ENCODE measurements at regions not wholly inside any gene's neighbourhood (a gene's known extent, or its start where the extent isn't known, plus 50 kb on each side); places are given as distances from the start of the nearest gene placed in this dataset.

DNA sequence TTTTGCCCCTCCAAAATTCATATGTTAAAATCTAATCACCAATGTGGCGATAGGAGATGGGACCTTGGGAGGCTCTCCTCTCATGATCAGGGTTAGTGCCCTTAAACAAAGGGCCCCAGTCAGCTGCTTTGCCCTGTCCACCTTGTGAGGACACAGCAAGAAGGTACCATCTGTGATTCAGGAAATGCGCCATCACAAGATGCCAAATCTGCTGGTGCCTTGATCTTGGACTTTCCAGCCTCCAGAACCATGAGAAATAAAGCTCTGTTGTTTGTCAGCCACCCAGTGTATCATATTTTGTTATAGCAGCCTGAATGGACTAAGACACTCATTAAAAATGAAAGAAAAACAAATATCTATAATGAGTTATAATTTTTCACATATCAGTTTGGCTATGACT is 63.0 kb upstream of the NKD1 start:
- Histone ChIP-seq H3K9me3 (ENCODE audit: control insufficient read depth in 4 of 4, low read length in 3 of 4) (peaks cover 0 to 4% (median 1%) of the 10 kb centered on the region in 4 donors), H3K9ac (ENCODE audit: low read depth in 1 of 2, low read length in 2 of 2) (no peak overlapping the region), H3K4me1 (ENCODE audit: control insufficient read depth in 4 of 4, insufficient read depth in 4 of 4, low read length in 3 of 4) (no peaks in the 10 kb centered on the region), H3K4me3 (ENCODE audit: low read depth in 1 of 3, low read length in 3 of 3) (no peak overlapping the region), H3K27me3 (ENCODE audit: control insufficient read depth in 4 of 4, insufficient read depth in 4 of 4, low read length in 3 of 4) (no peaks in the 10 kb centered on the region), H3K36me3 (ENCODE audit: control insufficient read depth in 4 of 4, insufficient read depth in 3 of 4, low read depth in 1 of 4, low read length in 3 of 4) (no peaks in the 10 kb centered on the region), H3K27ac (ENCODE audit: low read depth in 1 of 2, low read length in 2 of 2) (no peak overlapping the region)
- TF ChIP-seq NR2F2 (IDR thresholded peaks at IDR 0.05) (no peak), HNF4A (conservative IDR thresholded peaks at IDR 0.05) (no peak), GABPA (IDR thresholded peaks at IDR 0.05 in 1 of 2, conservative IDR thresholded peaks at IDR 0.05 in 1 of 2) (no peak), EGR1 (IDR thresholded peaks at IDR 0.05; ENCODE audit: low read depth in 2 of 2) (no peak), RXRA (IDR thresholded peaks at IDR 0.05) (no peak), ATF3 (IDR thresholded peaks at IDR 0.05) (no peak), SP1 (IDR thresholded peaks at IDR 0.05) (no peak), JUND (IDR thresholded peaks at IDR 0.05) (no peak)
- TF ChIP-seq, protein P1, sequence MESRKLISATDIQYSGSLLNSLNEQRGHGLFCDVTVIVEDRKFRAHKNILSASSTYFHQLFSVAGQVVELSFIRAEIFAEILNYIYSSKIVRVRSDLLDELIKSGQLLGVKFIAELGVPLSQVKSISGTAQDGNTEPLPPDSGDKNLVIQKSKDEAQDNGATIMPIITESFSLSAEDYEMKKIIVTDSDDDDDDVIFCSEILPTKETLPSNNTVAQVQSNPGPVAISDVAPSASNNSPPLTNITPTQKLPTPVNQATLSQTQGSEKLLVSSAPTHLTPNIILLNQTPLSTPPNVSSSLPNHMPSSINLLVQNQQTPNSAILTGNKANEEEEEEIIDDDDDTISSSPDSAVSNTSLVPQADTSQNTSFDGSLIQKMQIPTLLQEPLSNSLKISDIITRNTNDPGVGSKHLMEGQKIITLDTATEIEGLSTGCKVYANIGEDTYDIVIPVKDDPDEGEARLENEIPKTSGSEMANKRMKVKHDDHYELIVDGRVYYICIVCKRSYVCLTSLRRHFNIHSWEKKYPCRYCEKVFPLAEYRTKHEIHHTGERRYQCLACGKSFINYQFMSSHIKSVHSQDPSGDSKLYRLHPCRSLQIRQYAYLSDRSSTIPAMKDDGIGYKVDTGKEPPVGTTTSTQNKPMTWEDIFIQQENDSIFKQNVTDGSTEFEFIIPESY (IDR thresholded peaks at IDR 0.05): no peak
- TF ChIP-seq, protein P2, sequence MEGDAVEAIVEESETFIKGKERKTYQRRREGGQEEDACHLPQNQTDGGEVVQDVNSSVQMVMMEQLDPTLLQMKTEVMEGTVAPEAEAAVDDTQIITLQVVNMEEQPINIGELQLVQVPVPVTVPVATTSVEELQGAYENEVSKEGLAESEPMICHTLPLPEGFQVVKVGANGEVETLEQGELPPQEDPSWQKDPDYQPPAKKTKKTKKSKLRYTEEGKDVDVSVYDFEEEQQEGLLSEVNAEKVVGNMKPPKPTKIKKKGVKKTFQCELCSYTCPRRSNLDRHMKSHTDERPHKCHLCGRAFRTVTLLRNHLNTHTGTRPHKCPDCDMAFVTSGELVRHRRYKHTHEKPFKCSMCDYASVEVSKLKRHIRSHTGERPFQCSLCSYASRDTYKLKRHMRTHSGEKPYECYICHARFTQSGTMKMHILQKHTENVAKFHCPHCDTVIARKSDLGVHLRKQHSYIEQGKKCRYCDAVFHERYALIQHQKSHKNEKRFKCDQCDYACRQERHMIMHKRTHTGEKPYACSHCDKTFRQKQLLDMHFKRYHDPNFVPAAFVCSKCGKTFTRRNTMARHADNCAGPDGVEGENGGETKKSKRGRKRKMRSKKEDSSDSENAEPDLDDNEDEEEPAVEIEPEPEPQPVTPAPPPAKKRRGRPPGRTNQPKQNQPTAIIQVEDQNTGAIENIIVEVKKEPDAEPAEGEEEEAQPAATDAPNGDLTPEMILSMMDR (IDR thresholded peaks at IDR 0.05; ENCODE audit: low read depth, low read length, missing input control): no peak
- TF ChIP-seq, protein P3, sequence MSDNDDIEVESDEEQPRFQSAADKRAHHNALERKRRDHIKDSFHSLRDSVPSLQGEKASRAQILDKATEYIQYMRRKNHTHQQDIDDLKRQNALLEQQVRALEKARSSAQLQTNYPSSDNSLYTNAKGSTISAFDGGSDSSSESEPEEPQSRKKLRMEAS (IDR thresholded peaks at IDR 0.05): no peak
- 95% methylated on average over 2 of the region's 2 CpGs for WGBS
- DNase-seq (ENCODE audit: low spot score): no peak

DNA sequence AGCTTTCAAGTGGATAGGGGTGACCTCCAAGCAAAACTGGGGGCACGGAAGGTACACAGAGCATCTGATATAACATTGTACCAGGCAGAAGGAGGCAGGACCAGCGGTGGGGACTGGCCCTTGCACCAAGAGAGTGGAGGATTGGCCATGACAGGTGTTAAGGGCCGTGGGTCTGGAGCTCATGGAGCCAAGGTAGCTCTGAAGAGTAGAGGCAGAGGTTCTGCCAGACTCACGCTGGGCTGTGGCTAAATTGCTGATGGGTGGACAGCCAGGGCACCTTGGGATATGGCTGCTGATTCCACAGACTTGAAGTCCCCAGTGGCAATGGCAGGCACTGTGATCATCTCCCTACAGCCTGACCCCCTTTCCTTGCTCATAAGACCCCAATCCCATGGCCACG is 65.9 kb upstream of the NKD1 start:
- TF ChIP-seq, protein P4, sequence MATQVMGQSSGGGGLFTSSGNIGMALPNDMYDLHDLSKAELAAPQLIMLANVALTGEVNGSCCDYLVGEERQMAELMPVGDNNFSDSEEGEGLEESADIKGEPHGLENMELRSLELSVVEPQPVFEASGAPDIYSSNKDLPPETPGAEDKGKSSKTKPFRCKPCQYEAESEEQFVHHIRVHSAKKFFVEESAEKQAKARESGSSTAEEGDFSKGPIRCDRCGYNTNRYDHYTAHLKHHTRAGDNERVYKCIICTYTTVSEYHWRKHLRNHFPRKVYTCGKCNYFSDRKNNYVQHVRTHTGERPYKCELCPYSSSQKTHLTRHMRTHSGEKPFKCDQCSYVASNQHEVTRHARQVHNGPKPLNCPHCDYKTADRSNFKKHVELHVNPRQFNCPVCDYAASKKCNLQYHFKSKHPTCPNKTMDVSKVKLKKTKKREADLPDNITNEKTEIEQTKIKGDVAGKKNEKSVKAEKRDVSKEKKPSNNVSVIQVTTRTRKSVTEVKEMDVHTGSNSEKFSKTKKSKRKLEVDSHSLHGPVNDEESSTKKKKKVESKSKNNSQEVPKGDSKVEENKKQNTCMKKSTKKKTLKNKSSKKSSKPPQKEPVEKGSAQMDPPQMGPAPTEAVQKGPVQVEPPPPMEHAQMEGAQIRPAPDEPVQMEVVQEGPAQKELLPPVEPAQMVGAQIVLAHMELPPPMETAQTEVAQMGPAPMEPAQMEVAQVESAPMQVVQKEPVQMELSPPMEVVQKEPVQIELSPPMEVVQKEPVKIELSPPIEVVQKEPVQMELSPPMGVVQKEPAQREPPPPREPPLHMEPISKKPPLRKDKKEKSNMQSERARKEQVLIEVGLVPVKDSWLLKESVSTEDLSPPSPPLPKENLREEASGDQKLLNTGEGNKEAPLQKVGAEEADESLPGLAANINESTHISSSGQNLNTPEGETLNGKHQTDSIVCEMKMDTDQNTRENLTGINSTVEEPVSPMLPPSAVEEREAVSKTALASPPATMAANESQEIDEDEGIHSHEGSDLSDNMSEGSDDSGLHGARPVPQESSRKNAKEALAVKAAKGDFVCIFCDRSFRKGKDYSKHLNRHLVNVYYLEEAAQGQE (IDR thresholded peaks at IDR 0.05): no peak
- no peak for TF ChIP-seq RAD21 (IDR thresholded peaks at IDR 0.05)
- no peak for TF ChIP-seq HNF4A (conservative IDR thresholded peaks at IDR 0.05)
- TF ChIP-seq, protein P1 (IDR thresholded peaks at IDR 0.05): no peak
- no peak for TF ChIP-seq JUND (IDR thresholded peaks at IDR 0.05)
- WGBS: 88% methylated on average over 5 of the region's 5 CpGs
- no peak overlapping the region for H3K4me3 ChIP-seq (ENCODE audit: low read depth in 1 of 3, low read length in 3 of 3)
- no peaks in the 10 kb centered on the region for H3K36me3 ChIP-seq (ENCODE audit: control insufficient read depth in 4 of 4, insufficient read depth in 3 of 4, low read depth in 1 of 4, low read length in 3 of 4)
- no peak overlapping the region for H3K9ac ChIP-seq (ENCODE audit: low read depth in 1 of 2, low read length in 2 of 2)
- no peak for DNase-seq (ENCODE audit: low spot score)
- H3K27me3 ChIP-seq (ENCODE audit: control insufficient read depth in 4 of 4, insufficient read depth in 4 of 4, low read length in 3 of 4): peaks cover 0 to 3% (median 0%) of the 10 kb centered on the region in 4 donors
- peaks cover 0 to 4% (median 1%) of the 10 kb centered on the region in 4 donors for H3K9me3 ChIP-seq (ENCODE audit: control insufficient read depth in 4 of 4, low read length in 3 of 4)
- no peaks in the 10 kb centered on the region for H3K4me1 ChIP-seq (ENCODE audit: control insufficient read depth in 4 of 4, insufficient read depth in 4 of 4, low read length in 3 of 4)
- no peak overlapping the region for H3K27ac ChIP-seq (ENCODE audit: low read depth in 1 of 2, low read length in 2 of 2)
